NCI-H345 treated with DMSO at 0.1 percent for 48 hours (cell line): ENCODE measurements at regions not wholly inside any gene's neighbourhood (a gene's known extent, or its start where the extent isn't known, plus 50 kb on each side); places are given as distances from the start of the nearest gene placed in this dataset.
"Not testable (repeated sequence)": the region's sequence is repeated elsewhere in the genome, so short reads cannot be mapped to it uniquely, and the experiment has no call there.

Experiments used
- DNase-seq: peaks from one replicate; lab custom pipeline; 2025; ENCODE audit not compliant: unreplicated experiment; lab: John Stamatoyannopoulos, UW

- DNase-seq, result no peak
These were observed 230.2 kb upstream of the SSTR1 start for GRCh38 chr14:37977481-37977880.

- DNase-seq, result peak; percentile 31
These were observed 221.8 kb upstream of the SSTR1 start for GRCh38 chr14:37985826-37986470.

- DNase-seq, result no peak
These were observed 219.2 kb upstream of the SSTR1 start for GRCh38 chr14:37988472-37988871.

- DNase-seq, result no peak
These were observed 216.7 kb upstream of the SSTR1 start for GRCh38 chr14:37991027-37991426.

GRCh38 chr14:37992499-37992898 lies 215.2 kb upstream of the SSTR1 start:
- DNase-seq, result peak; percentile 45

- no peak for DNase-seq
These were observed 212.8 kb upstream of the SSTR1 start for GRCh38 chr14:37994846-37995372.

- no peak for DNase-seq
These were observed 210.7 kb upstream of the SSTR1 start for GRCh38 chr14:37997017-37997416.

GRCh38 chr14:38000340-38000739 lies 207.4 kb upstream of the SSTR1 start:
- no peak for DNase-seq

- no peak for DNase-seq
These were observed 206.2 kb upstream of the SSTR1 start for GRCh38 chr14:38001501-38001900.

- DNase-seq, result no peak
These were observed 203.7 kb upstream of the SSTR1 start for GRCh38 chr14:38003746-38004609.

GRCh38 chr14:38004610-38004879 lies 203.2 kb upstream of the SSTR1 start:
- no peak for DNase-seq

GRCh38 chr14:38011156-38011555 lies 196.5 kb upstream of the SSTR1 start:
- DNase-seq, result not testable (repeated sequence)

GRCh38 chr14:38012056-38012455 lies 195.6 kb upstream of the SSTR1 start:
- no peak for DNase-seq

GRCh38 chr14:38016497-38016896 lies 191.2 kb upstream of the SSTR1 start:
- no peak for DNase-seq

GRCh38 chr14:38021861-38022260 lies 185.8 kb upstream of the SSTR1 start:
- no peak for DNase-seq

GRCh38 chr14:38022775-38023174 lies 184.9 kb upstream of the SSTR1 start:
- no peak for DNase-seq

GRCh38 chr14:38038171-38038570 lies 169.5 kb upstream of the SSTR1 start:
- no peak for DNase-seq

- no peak for DNase-seq
These were observed 168.7 kb upstream of the SSTR1 start for GRCh38 chr14:38038986-38039385.

- DNase-seq, result no peak
These were observed 168.2 kb upstream of the SSTR1 start for GRCh38 chr14:38039496-38039895.

- no peak for DNase-seq
These were observed 167.3 kb upstream of the SSTR1 start for GRCh38 chr14:38040411-38040810.

GRCh38 chr14:38042322-38042721 lies 165.4 kb upstream of the SSTR1 start:
- DNase-seq, result no peak

GRCh38 chr14:38044710-38045109 lies 163.0 kb upstream of the SSTR1 start:
- DNase-seq, result no peak
